CD4-positive, alpha-beta memory T cell (primary cell): ENCODE measurements at regions not wholly inside any gene's neighbourhood (a gene's known extent, or its start where the extent isn't known, plus 50 kb on each side); places are given as distances from the start of the nearest gene placed in this dataset.

Source experiments
- CTCF ChIA-PET: fragments of 350-600 bp; sonication (Branson Sonifier 250); formaldehyde crosslinking; loops from one replicate; lab custom pipeline; 2021; ENCODE audit warnings: inconsistent platforms; ENCODE audit not compliant: partially characterized antibody; lab: Charles Lee
- POLR2A ChIA-PET: fragments of 350-600 bp; sonication (Branson Sonifier 250); formaldehyde crosslinking; loops from one replicate; lab custom pipeline; 2021; ENCODE audit not compliant: partially characterized antibody; lab: Charles Lee
- DNase-seq, 5 donors: peaks; one replicate each; pipeline versions ENCODE4 v3.0.0 to v3.0.0-alpha.2; 2020 to 2022; ENCODE audit warnings: mixed read lengths in 1 of 5
- H3K27ac ChIP-seq: one replicate; pipeline ENCODE4 v1.7.0; 2013; ENCODE audit warnings: low read depth, low read length
- H3K27me3 ChIP-seq: 2 replicates; pipeline ENCODE4 v1.7.0; 2013; ENCODE audit warnings: mild to moderate bottlenecking, low read length, moderate library complexity; ENCODE audit not compliant: insufficient read depth
- H3K36me3 ChIP-seq: 2 replicates; pipeline ENCODE4 v1.7.0; 2013; ENCODE audit warnings: mild to moderate bottlenecking, low read length, moderate library complexity; ENCODE audit not compliant: insufficient read depth
- H3K4me1 ChIP-seq: 2 replicates; pipeline ENCODE4 v1.7.0; 2013; ENCODE audit warnings: mild to moderate bottlenecking, low read length, moderate library complexity; ENCODE audit not compliant: insufficient read depth
- H3K4me3 ChIP-seq, 2 donors: one replicate each; pipeline ENCODE4 v1.7.0; 2013; ENCODE audit warnings: low read length in 2 of 2, mild to moderate bottlenecking in 1 of 2
- H3K9me3 ChIP-seq, 2 donors: one replicate each; pipeline ENCODE4 v1.7.0; 2013; ENCODE audit warnings: low read length in 2 of 2, control low read depth in 1 of 2; ENCODE audit not compliant: control insufficient read depth in 1 of 2
- H3K27ac Mint-ChIP-seq, 7 donors: one replicate each; pipeline ENCODE4 v1.8.0; 2020 to 2021; ENCODE audit warnings: mixed read lengths in 7 of 7, mild to moderate bottlenecking in 6 of 7, inconsistent platforms in 3 of 7, moderate library complexity in 3 of 7
- H3K27me3 Mint-ChIP-seq, 2 donors: one replicate each; pipeline ENCODE4 v1.8.0; 2020 to 2021; ENCODE audit warnings: mixed read lengths in 2 of 2
- H3K36me3 Mint-ChIP-seq, 2 donors: one replicate each; pipeline ENCODE4 v1.8.0; 2020 to 2021; ENCODE audit warnings: mixed read lengths in 2 of 2, inconsistent platforms in 1 of 2, mild to moderate bottlenecking in 1 of 2
- H3K4me1 Mint-ChIP-seq, 4 donors: one replicate each; pipeline ENCODE4 v1.8.0; 2020 to 2021; ENCODE audit warnings: mixed read lengths in 4 of 4, mild to moderate bottlenecking in 1 of 4
- H3K4me3 Mint-ChIP-seq, 8 donors: one replicate each; pipeline ENCODE4 v1.8.0; 2020 to 2021; ENCODE audit warnings: mixed read lengths in 8 of 8, mild to moderate bottlenecking in 7 of 8, moderate library complexity in 6 of 8, inconsistent platforms in 3 of 8
- H3K9me3 Mint-ChIP-seq, 8 donors: one replicate each; pipeline ENCODE4 v1.8.0; 2020 to 2021; ENCODE audit warnings: mixed read lengths in 8 of 8, mild to moderate bottlenecking in 5 of 8, inconsistent platforms in 3 of 8, moderate library complexity in 1 of 8
- intact Hi-C: fragments of 100-400 bp; cut with micrococcal nuclease; formaldehyde crosslinking; loops from one replicate; pipeline ENCODE4 v1.15.1; 2023

DNA sequence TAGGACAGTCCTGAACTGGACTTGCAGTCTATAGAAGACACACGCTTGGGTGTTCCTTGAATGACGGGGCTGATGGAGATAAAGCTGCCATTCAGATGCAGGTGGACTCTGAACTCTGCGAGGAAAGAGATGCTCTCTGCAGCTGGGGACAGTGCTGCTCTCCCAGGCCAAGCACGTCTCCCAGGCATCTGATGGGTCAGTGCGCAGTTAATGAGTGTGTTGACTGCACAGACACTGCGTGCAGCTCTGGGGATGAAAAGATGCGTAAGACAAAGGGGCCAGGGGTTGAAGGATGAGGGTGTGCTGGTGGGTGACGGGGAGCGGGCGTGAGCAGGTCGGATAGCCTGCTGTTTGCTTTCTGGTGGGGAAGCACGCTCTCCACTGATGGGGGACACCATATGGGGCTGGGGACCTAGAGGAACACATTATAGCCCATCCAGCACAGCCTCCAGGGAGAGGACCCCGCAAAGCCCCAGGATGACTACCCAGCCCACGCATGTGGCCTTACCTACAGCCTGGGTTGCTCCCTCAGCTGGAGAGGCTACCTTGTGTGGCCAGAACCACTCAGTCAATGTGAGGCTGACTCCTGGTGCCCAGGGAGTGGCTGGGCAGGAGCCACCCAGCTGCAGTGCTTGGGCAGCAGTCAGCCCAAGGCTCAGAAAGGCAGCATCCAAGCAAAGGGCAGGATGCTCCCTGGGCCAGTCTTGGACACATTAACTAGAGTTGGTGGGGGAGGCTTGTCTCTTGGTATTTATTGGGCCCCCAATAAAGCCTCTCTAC, 246.3 kb downstream of the RBFOX3 start:
- peaks cover 17 to 30% of the 10 kb centered on the region in 2 donors for H3K27me3 Mint-ChIP-seq
- H3K9me3 Mint-ChIP-seq: peaks cover 0 to 2% (median 0%) of the 10 kb centered on the region in 8 donors
- CTCF ChIA-PET: no interaction called here
- Histone ChIP-seq H3K9me3 (no peaks in the 10 kb centered on the region), H3K4me1 (no peaks in the 10 kb centered on the region), H3K27ac (no peak overlapping the region), H3K4me3 (no peak overlapping the region), H3K36me3 (no peaks in the 10 kb centered on the region), H3K27me3 (no peaks in the 10 kb centered on the region)
- H3K4me1 Mint-ChIP-seq: no peaks in the 10 kb centered on the region
- H3K36me3 Mint-ChIP-seq: no peaks in the 10 kb centered on the region
- no peak overlapping the region for H3K27ac Mint-ChIP-seq
- intact Hi-C loops: no loop called here
- DNase-seq: no peak
- H3K4me3 Mint-ChIP-seq: no peak overlapping the region
- POLR2A ChIA-PET: no interaction called here

DNA sequence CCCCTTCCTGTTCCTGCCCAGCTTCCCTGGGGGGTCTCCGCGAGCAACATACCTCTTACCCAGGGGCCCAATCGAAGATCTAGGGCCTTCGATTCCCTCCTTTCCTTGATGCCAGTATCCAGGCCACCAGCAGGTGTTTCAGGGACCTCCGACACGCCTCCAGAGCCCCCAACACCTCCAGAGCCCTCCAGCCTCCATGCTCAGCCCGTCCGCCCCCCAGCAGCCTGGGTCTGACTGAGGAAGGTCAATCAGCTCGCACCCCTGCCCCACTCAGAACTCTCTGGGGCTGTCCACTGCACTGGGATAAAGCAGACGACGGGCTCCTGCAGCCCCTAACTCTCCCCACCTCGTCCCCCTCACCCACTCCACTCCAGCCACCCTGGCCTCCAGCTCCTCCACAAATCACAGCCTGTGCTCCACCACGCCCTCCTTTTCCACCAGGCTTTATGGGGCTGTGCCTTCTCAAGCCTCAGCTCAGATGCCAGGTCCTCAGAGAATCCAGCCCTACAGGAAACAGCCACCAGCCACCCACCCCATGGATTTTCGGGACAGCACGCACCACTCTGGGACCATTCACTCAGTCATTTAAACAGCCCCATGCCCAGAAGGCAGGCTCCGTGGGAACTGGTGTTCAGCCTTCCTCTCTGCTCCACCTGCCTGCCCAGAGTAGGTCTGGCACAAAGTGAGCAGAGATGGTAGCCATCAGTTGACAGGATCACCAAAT, 247.1 kb downstream of the RBFOX3 start:
- Histone ChIP-seq H3K4me1 (no peaks in the 10 kb centered on the region), H3K4me3 (no peak overlapping the region), H3K36me3 (no peaks in the 10 kb centered on the region), H3K9me3 (no peaks in the 10 kb centered on the region), H3K27me3 (no peaks in the 10 kb centered on the region), H3K27ac (no peak overlapping the region)
- intact Hi-C loops: no loop called here
- Mint-ChIP-seq H3K4me3 (no peak overlapping the region), H3K9me3 (peaks cover 0 to 2% (median 0%) of the 10 kb centered on the region in 8 donors), H3K27ac (no peak overlapping the region), H3K36me3 (no peaks in the 10 kb centered on the region), H3K27me3 (peaks cover 20 to 33% of the 10 kb centered on the region in 2 donors), H3K4me1 (no peaks in the 10 kb centered on the region)
- no peak for DNase-seq
- POLR2A ChIA-PET: no interaction called here
- CTCF ChIA-PET: no interaction called here

- no peaks in the 10 kb centered on the region for H3K27me3 ChIP-seq
- Mint-ChIP-seq H3K36me3 (no peaks in the 10 kb centered on the region), H3K4me1 (no peaks in the 10 kb centered on the region), H3K27ac (no peak overlapping the region), H3K9me3 (peaks cover 0 to 2% (median 0%) of the 10 kb centered on the region in 8 donors), H3K4me3 (no peak overlapping the region), H3K27me3 (peaks cover 20 to 34% of the 10 kb centered on the region in 2 donors)
- intact Hi-C loops: no loop called here
- H3K36me3 ChIP-seq: no peaks in the 10 kb centered on the region
- no peak for DNase-seq
- ChIA-PET CTCF (no interaction called here), POLR2A (no interaction called here)
- no peaks in the 10 kb centered on the region for H3K9me3 ChIP-seq
- no peak overlapping the region for H3K27ac ChIP-seq
- no peaks in the 10 kb centered on the region for H3K4me1 ChIP-seq
- no peak overlapping the region for H3K4me3 ChIP-seq
Measured at GRCh38 chr17:79362772-79363305, 248.0 kb downstream of the RBFOX3 start.

- Histone ChIP-seq H3K4me3 (no peak overlapping the region), H3K27ac (no peak overlapping the region), H3K4me1 (no peaks in the 10 kb centered on the region), H3K9me3 (no peaks in the 10 kb centered on the region), H3K27me3 (no peaks in the 10 kb centered on the region), H3K36me3 (no peaks in the 10 kb centered on the region)
- intact Hi-C loops: no loop called here
- no peak for DNase-seq
- Mint-ChIP-seq H3K4me3 (no peak overlapping the region), H3K9me3 (peaks cover 0 to 2% (median 0%) of the 10 kb centered on the region in 8 donors), H3K36me3 (no peaks in the 10 kb centered on the region), H3K4me1 (no peaks in the 10 kb centered on the region), H3K27ac (no peak overlapping the region), H3K27me3 (peaks cover 20 to 31% of the 10 kb centered on the region in 2 donors)
- ChIA-PET CTCF (no interaction called here), POLR2A (no interaction called here)
Measured at GRCh38 chr17:79361873-79362771, 248.7 kb downstream of the RBFOX3 start.

- H3K36me3 Mint-ChIP-seq: no peaks in the 10 kb centered on the region
- H3K4me3 Mint-ChIP-seq: no peak overlapping the region
- intact Hi-C loops: no loop called here
- H3K27me3 Mint-ChIP-seq: peaks cover 18 to 32% of the 10 kb centered on the region in 2 donors
- no peak for DNase-seq
- Histone ChIP-seq H3K27me3 (no peaks in the 10 kb centered on the region), H3K4me1 (no peaks in the 10 kb centered on the region), H3K9me3 (no peaks in the 10 kb centered on the region), H3K36me3 (no peaks in the 10 kb centered on the region), H3K4me3 (no peak overlapping the region), H3K27ac (no peak overlapping the region)
- CTCF ChIA-PET: no interaction called here
- POLR2A ChIA-PET: no interaction called here
- no peak overlapping the region for H3K27ac Mint-ChIP-seq
- H3K9me3 Mint-ChIP-seq: peaks cover 0 to under 1% (median 0%) of the 10 kb centered on the region in 8 donors
- no peaks in the 10 kb centered on the region for H3K4me1 Mint-ChIP-seq
Measured at GRCh38 chr17:79361221-79361734, 249.6 kb downstream of the RBFOX3 start.

DNA sequence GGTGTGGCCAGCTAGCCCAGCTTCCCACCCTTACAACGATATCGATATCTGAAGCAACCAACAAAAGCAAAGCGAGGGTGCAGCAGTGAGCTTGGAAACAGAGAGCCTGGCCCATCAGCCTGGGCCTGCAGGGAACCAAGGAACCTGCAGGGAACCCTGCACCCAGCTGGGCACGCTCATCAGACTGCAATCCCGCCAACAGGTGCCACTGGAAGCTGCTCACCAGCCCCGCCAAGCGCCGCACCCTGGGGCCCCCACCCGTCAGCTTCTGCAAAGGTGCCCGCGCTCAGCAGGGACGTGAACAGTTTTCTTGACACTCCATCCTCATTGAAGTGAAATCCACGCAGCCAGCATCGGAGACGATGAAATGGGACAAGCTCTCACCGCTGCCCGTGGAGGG, 250.7 kb downstream of the RBFOX3 start:
- Histone ChIP-seq H3K27me3 (no peaks in the 10 kb centered on the region), H3K9me3 (no peaks in the 10 kb centered on the region), H3K27ac (no peak overlapping the region), H3K4me3 (no peak overlapping the region), H3K4me1 (no peaks in the 10 kb centered on the region), H3K36me3 (no peaks in the 10 kb centered on the region)
- POLR2A ChIA-PET: no interaction called here
- intact Hi-C loops: no loop called here
- no peak for DNase-seq
- CTCF ChIA-PET: no interaction called here
- Mint-ChIP-seq H3K27ac (no peak overlapping the region), H3K36me3 (no peaks in the 10 kb centered on the region), H3K4me1 (no peaks in the 10 kb centered on the region), H3K9me3 (no peaks in the 10 kb centered on the region), H3K4me3 (no peak overlapping the region), H3K27me3 (peaks cover 22 to 33% of the 10 kb centered on the region in 2 donors)
